Heart right ventricle (tissue), 16 donors: ENCODE measurements at regions not wholly inside any gene's neighbourhood (a gene's known extent, or its start where the extent isn't known, plus 50 kb on each side); places are given as distances from the start of the nearest gene placed in this dataset.

ENCODE experiments used
- ATAC-seq, 8 donors: fragments of 200-7000 bp; cut with Tn5 transposase; one replicate each; pipeline ENCODE4 v1.9.1; 2020; ENCODE audit warnings: mild to moderate bottlenecking in 8 of 8, moderate library complexity in 8 of 8, moderate number of reproducible peaks in 1 of 8
- DNase-seq, 2 donors: peaks; one replicate each; pipeline ENCODE4 v3.0.0-alpha.2; 2020
- H3K27ac ChIP-seq, 10 donors: fragments of 200-600 bp; sonication (generic) in 2 of 10; one replicate each; pipeline versions ENCODE4 v1.5.0 to v1.8.0; 2020 to 2022; ENCODE audit warnings: mild to moderate bottlenecking in 3 of 10
- H3K27me3 ChIP-seq, 7 donors: fragments of 200-600 bp; one replicate each; pipeline ENCODE4 v1.8.0; 2021 to 2022; ENCODE audit warnings: mild to moderate bottlenecking in 2 of 7
- H3K36me3 ChIP-seq, 9 donors: fragments of 200-600 bp; sonication (generic) in 1 of 9; one replicate each; pipeline versions ENCODE4 v1.5.0 to v1.8.0; 2020 to 2022; ENCODE audit warnings: mild to moderate bottlenecking in 2 of 9
- H3K4me1 ChIP-seq, 9 donors: fragments of 200-600 bp; sonication (generic) in 1 of 9; one replicate each; pipeline versions ENCODE4 v1.5.0 to v1.8.0; 2020 to 2022; ENCODE audit warnings: mild to moderate bottlenecking in 4 of 9
- H3K4me3 ChIP-seq, 10 donors: fragments of 200-600 bp; sonication (generic) in 2 of 10; one replicate each; pipeline versions ENCODE4 v1.5.0 to v1.8.0; 2020 to 2022; ENCODE audit warnings: mild to moderate bottlenecking in 7 of 10, moderate library complexity in 2 of 10
- H3K9me3 ChIP-seq, 11 donors: fragments of 200-600 bp in 10 of 11; sonication (generic) in 2 of 11; one replicate each; pipeline versions ENCODE4 v1.5.0 to v1.8.0; 2013 to 2022; ENCODE audit warnings: mild to moderate bottlenecking in 2 of 11, control low read depth in 1 of 11, moderate library complexity in 1 of 11
- CTCF ChIP-seq, 9 donors: fragments of 200-600 bp; sonication (generic) in 2 of 9; IDR thresholded peaks; one replicate each; pipeline versions ENCODE4 v1.5.0 to v1.8.0; 2021 to 2022; ENCODE audit warnings: antibody characterized with exemption in 9 of 9, mild to moderate bottlenecking in 5 of 9, moderate library complexity in 1 of 9
- WGBS, 2 donors: extraction: QIAGEN DNeasy Blood & Tissue Kit; methylation state at CpG; one replicate each; pipeline ENCODE4 v1.1.7; 2013; ENCODE audit warnings: inconsistent platforms in 1 of 2; 5-methylcytosine and 5-hydroxymethylcytosine counted together
- intact Hi-C, 10 donors: fragments of 100-400 bp; cut with DNase I; formaldehyde crosslinking; loops; one replicate each; pipeline versions ENCODE4 v1.11.1 to v1.14.2; 2022
- donor health status: Arrhythmogenic right ventricular cardiomyopathy.
- donor health status: ischemic (EF 13 %, LVEDD 7.1; RV severe dilation, severe dysfunction).
- donor health status: healthy with polysubstance abuse.
- donor health status: DM: no; HTN: yes; CAD: no.
- donor health status: DM: no; HTN: no; CAD: no.
- donor health status: ischemic (EF 25% LVEDD 6.9; RV normal size, moderate dysfunction).
- donor health status: ischemic (EF 25% LVEDD 5.7; RV mildly dilated, moderate dysfunction).
- donor health status: healthy.
- donor health status: DM: yes; HTN: yes; CAD: no.
- donor health status: Ischemic cardiomyopathy.
- donor health status: ischemic (EF 35%, LVEDD 5.7; RV mildly dilated, moderate dysfunction).
- donor health status: nonischemic (EF 11% LVEDD 7.7; RV severe dilation, severe dysfunction).
- donor health status: DM: yes; HTN: yes; CAD: no.
- donor health status: PGD.
- donor health status: ischemic (EF 29% LVEDD 5.4; RV normal size, mild dysfunction).
- donor health status: nonischemic (EF 23%, LVEDD 6.1; RV moderate dilation, normal function).

DNA sequence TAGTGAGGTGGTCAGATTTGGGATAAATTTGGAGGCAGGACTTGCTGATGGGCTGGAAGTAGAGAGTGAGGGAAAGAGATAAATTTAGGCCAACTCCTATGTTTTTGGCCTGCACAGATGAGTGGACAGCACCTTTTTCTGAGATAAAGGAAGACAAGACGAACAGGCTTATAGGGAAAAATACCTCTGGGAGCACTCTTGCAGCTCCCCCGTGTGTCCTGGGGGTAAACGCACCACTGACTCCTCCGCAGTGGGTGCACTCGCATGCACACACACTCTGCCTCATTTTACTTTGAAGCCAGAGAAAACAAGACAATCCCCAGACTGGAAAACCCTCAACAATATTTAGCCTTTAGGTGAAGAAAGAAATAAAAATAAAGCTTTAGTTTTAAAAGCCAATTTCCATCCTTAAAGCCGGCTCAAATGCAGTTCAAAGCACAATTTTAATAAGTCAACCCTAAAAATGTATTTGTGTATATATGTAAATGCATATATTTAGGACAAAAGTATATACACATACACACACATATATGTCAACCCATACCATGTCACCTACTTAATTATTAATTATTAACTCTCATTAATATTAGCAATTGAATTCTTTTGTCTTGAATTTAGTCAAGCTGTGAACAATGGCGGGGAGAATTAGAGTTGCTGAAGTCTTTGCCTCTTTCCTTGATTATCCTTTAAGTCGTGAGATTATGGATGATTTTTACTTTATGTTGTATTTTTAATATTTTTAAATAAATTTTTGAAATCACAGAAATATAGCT lies 341.8 kb downstream of the ZNF326 start:
- intact Hi-C loops = no loop called here
- Histone ChIP-seq H3K27ac (no peak overlapping the region), H3K9me3 (peaks cover 0 to 2% (median 0%) of the 10 kb centered on the region in 11 donors), H3K4me3 (no peak overlapping the region), H3K27me3 (no peaks in the 10 kb centered on the region), H3K4me1 (no peaks in the 10 kb centered on the region), H3K36me3 (no peaks in the 10 kb centered on the region)
- no peak for TF ChIP-seq CTCF (IDR thresholded peaks at IDR 0.05)
- ATAC-seq = no peak
- DNase-seq = no peak
- 82 to 85% methylated on average over 8 of the region's 8 CpGs for WGBS, 2 donors

- no peak for TF ChIP-seq CTCF (IDR thresholded peaks at IDR 0.05)
- H3K9me3 ChIP-seq = peaks cover 0 to 2% (median 0%) of the 10 kb centered on the region in 11 donors
- DNase-seq (no peak), ATAC-seq (no peak)
- H3K4me3 ChIP-seq = no peak overlapping the region
- H3K27ac ChIP-seq = no peak overlapping the region
- H3K36me3 ChIP-seq = no peaks in the 10 kb centered on the region
- no peaks in the 10 kb centered on the region for H3K27me3 ChIP-seq
- 82 to 85% methylated on average over 3 of the region's 3 CpGs for WGBS, 2 donors
- H3K4me1 ChIP-seq = no peaks in the 10 kb centered on the region
- intact Hi-C loops = no loop called here
Observed at GRCh38 chr1:90335558-90335957, 340.6 kb downstream of the ZNF326 start.

DNA sequence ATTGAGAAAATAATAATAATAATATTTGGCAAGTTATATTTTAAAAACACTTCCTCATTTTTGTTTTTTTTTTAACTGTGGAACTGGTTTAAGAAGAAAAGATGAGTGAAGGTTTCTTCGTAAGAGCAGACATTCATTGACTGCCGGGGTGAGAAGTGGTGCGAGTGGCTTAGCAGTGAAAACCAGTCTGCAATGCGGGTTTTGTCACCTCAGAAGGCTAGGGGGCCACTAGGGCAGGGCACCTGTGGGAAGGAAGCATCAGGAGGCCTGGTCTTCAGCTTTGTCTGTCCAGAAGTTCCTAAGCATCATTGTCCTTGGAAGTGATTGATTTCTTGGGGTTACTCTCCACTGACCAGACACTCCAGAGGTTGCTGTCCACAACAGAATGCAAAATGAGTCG lies 339.2 kb downstream of the ZNF326 start:
- H3K27ac ChIP-seq = no peak overlapping the region
- WGBS, 2 donors = 80% methylated on average over 5 of the region's 5 CpGs
- TF ChIP-seq CTCF (IDR thresholded peaks at IDR 0.05) = no peak
- intact Hi-C loops = no loop called here
- no peaks in the 10 kb centered on the region for H3K36me3 ChIP-seq
- no peaks in the 10 kb centered on the region for H3K27me3 ChIP-seq
- H3K4me1 ChIP-seq = no peaks in the 10 kb centered on the region
- H3K9me3 ChIP-seq = peaks cover 0 to 2% (median 0%) of the 10 kb centered on the region in 11 donors
- H3K4me3 ChIP-seq = no peak overlapping the region
- ATAC-seq (no peak), DNase-seq (no peak)

GRCh38 chr1:90325168-90325567 lies 330.3 kb downstream of the ZNF326 start:
- DNase-seq (no peak), ATAC-seq (no peak)
- WGBS, 2 donors = 57 to 68% methylated on average over 3 of the region's 3 CpGs
- no peak overlapping the region for H3K27ac ChIP-seq
- H3K4me1 ChIP-seq = peaks cover 0 to 5% (median 0%) of the 10 kb centered on the region in 9 donors
- H3K36me3 ChIP-seq = no peaks in the 10 kb centered on the region
- intact Hi-C loops = loop anchor here in 1 of 10 donors (10.0 kb wide), 1 partner anchor 60 kb away; no protein-coding TSS in a partner anchor
- peaks cover 0 to 9% (median 0%) of the 10 kb centered on the region in 7 donors for H3K27me3 ChIP-seq
- no peaks in the 10 kb centered on the region for H3K9me3 ChIP-seq
- H3K4me3 ChIP-seq = no peak overlapping the region
- TF ChIP-seq CTCF (IDR thresholded peaks at IDR 0.05) = no peak
